ENCODE measurements at regions not wholly inside any gene's neighbourhood (a gene's known extent, or its start where the extent isn't known, plus 50 kb on each side); places are given as distances from the start of the nearest gene placed in this dataset.

GRCh38 chr1:5480906-5481305 is 511.3 kb downstream of the NPHP4 start:
- no peak for DNase-seq (ENCODE audit: low spot score)
- in situ Hi-C loops (cut with HindIII; ENCODE audit: low sequenced_read_pairs) = no loop called here

GRCh38 chr1:5479876-5480646 is 512.2 kb downstream of the NPHP4 start:
- DNase-seq (ENCODE audit: low spot score) = peak; percentile 85
- in situ Hi-C loops (cut with HindIII; ENCODE audit: low sequenced_read_pairs) = no loop called here

- in situ Hi-C loops (cut with HindIII; ENCODE audit: low sequenced_read_pairs) = no loop called here
Observed at GRCh38 chr1:5478961-5479360, 513.3 kb downstream of the NPHP4 start.

GRCh38 chr1:5478156-5478695 is 514.0 kb downstream of the NPHP4 start:
- in situ Hi-C loops (cut with HindIII; ENCODE audit: low sequenced_read_pairs) = no loop called here
- DNase-seq (ENCODE audit: low spot score) = no peak

More at GRCh38 chr1:5478961-5479360, 513.3 kb downstream of the NPHP4 start:
- DNase-seq (ENCODE audit: low spot score) = no peak

GRCh38 chr1:5477716-5478115 is 514.5 kb downstream of the NPHP4 start:
- in situ Hi-C loops (cut with HindIII; ENCODE audit: low sequenced_read_pairs) = no loop called here
- DNase-seq (ENCODE audit: low spot score) = no peak

- in situ Hi-C loops (cut with HindIII; ENCODE audit: low sequenced_read_pairs) = no loop called here
- no peak for DNase-seq (ENCODE audit: low spot score)
Observed at GRCh38 chr1:5475572-5475971, 516.7 kb downstream of the NPHP4 start.

- no peak for DNase-seq (ENCODE audit: low spot score)
- in situ Hi-C loops (cut with HindIII; ENCODE audit: low sequenced_read_pairs) = no loop called here
Observed at GRCh38 chr1:5473268-5473667, 519.0 kb downstream of the NPHP4 start.

- DNase-seq (ENCODE audit: low spot score) = no peak
- in situ Hi-C loops (cut with HindIII; ENCODE audit: low sequenced_read_pairs) = no loop called here
Observed at GRCh38 chr1:5466487-5466886, 525.7 kb downstream of the NPHP4 start.

GRCh38 chr1:5465281-5465711 is 526.9 kb downstream of the NPHP4 start:
- DNase-seq (ENCODE audit: low spot score) = no peak
- in situ Hi-C loops (cut with HindIII; ENCODE audit: low sequenced_read_pairs) = no loop called here

GRCh38 chr1:5464366-5464765 is 527.9 kb downstream of the NPHP4 start:
- in situ Hi-C loops (cut with HindIII; ENCODE audit: low sequenced_read_pairs) = no loop called here
- DNase-seq (ENCODE audit: low spot score) = no peak

GRCh38 chr1:5460974-5461373 is 531.3 kb downstream of the NPHP4 start:
- DNase-seq (ENCODE audit: low spot score) = no peak
- in situ Hi-C loops (cut with HindIII; ENCODE audit: low sequenced_read_pairs) = no loop called here

- DNase-seq (ENCODE audit: low spot score) = no peak
- in situ Hi-C loops (cut with HindIII; ENCODE audit: low sequenced_read_pairs) = no loop called here
Observed at GRCh38 chr1:5459839-5460610, 532.2 kb downstream of the NPHP4 start.

- no peak for DNase-seq (ENCODE audit: low spot score)
- in situ Hi-C loops (cut with HindIII; ENCODE audit: low sequenced_read_pairs) = no loop called here
Observed at GRCh38 chr1:5458248-5458647, 534.0 kb downstream of the NPHP4 start.

- DNase-seq (ENCODE audit: low spot score) = peak; percentile 44
- in situ Hi-C loops (cut with HindIII; ENCODE audit: low sequenced_read_pairs) = no loop called here
Observed at GRCh38 chr1:5456090-5456811, 536.0 kb downstream of the NPHP4 start.

GRCh38 chr1:5455651-5456050 is 536.6 kb downstream of the NPHP4 start:
- in situ Hi-C loops (cut with HindIII; ENCODE audit: low sequenced_read_pairs) = no loop called here
- no peak for DNase-seq (ENCODE audit: low spot score)

GRCh38 chr1:5455056-5455455 is 537.2 kb downstream of the NPHP4 start:
- in situ Hi-C loops (cut with HindIII; ENCODE audit: low sequenced_read_pairs) = no loop called here
- no peak for DNase-seq (ENCODE audit: low spot score)

- in situ Hi-C loops (cut with HindIII; ENCODE audit: low sequenced_read_pairs) = no loop called here
- DNase-seq (ENCODE audit: low spot score) = no peak
Observed at GRCh38 chr1:5453347-5453746, 538.9 kb downstream of the NPHP4 start.

- no peak for DNase-seq (ENCODE audit: low spot score)
- in situ Hi-C loops (cut with HindIII; ENCODE audit: low sequenced_read_pairs) = no loop called here
Observed at GRCh38 chr1:5451671-5452070, 540.6 kb downstream of the NPHP4 start.

- peak; percentile 83 for DNase-seq (ENCODE audit: low spot score)
- in situ Hi-C loops (cut with HindIII; ENCODE audit: low sequenced_read_pairs) = no loop called here
Observed at GRCh38 chr1:5448486-5448885, 543.7 kb downstream of the NPHP4 start.

GRCh38 chr1:5447503-5447960 is 544.7 kb downstream of the NPHP4 start:
- in situ Hi-C loops (cut with HindIII; ENCODE audit: low sequenced_read_pairs) = no loop called here
- no peak for DNase-seq (ENCODE audit: low spot score)

All from G401 (cell line).